Suprapubic skin (tissue), 4 donors: ENCODE measurements at regions not wholly inside any gene's neighbourhood (a gene's known extent, or its start where the extent isn't known, plus 50 kb on each side); places are given as distances from the start of the nearest gene placed in this dataset.

Source experiments
- POLR2A ChIP-seq, 2 donors: fragments of 450-650 bp; IDR thresholded peaks; one replicate each; pipeline ENCODE4 v1.6.1; 2017; ENCODE audit warnings: antibody characterized with exemption in 2 of 2, mild to moderate bottlenecking in 2 of 2, moderate library complexity in 2 of 2
- POLR2AphosphoS5 ChIP-seq, 3 donors: sonication (generic); formaldehyde crosslinking; IDR thresholded peaks; one replicate each; pipeline ENCODE4 v1.6.1; 2017; ENCODE audit warnings: antibody characterized with exemption in 3 of 3
- TF ChIP-seq, protein P1 (sequence below), 2 donors: fragments of 200-600 bp in 1 of 2; fragments of 450-650 bp in 1 of 2; sonication (generic) in 1 of 2; IDR thresholded peaks; one replicate each; pipeline ENCODE4 v1.5.1; 2016 to 2019; ENCODE audit warnings: antibody characterized with exemption in 2 of 2, mild to moderate bottlenecking in 1 of 2, moderate library complexity in 1 of 2

- TF ChIP-seq POLR2A (IDR thresholded peaks at IDR 0.05) (no peak), POLR2AphosphoS5 (IDR thresholded peaks at IDR 0.05) (no peak)
- TF ChIP-seq, protein P1, sequence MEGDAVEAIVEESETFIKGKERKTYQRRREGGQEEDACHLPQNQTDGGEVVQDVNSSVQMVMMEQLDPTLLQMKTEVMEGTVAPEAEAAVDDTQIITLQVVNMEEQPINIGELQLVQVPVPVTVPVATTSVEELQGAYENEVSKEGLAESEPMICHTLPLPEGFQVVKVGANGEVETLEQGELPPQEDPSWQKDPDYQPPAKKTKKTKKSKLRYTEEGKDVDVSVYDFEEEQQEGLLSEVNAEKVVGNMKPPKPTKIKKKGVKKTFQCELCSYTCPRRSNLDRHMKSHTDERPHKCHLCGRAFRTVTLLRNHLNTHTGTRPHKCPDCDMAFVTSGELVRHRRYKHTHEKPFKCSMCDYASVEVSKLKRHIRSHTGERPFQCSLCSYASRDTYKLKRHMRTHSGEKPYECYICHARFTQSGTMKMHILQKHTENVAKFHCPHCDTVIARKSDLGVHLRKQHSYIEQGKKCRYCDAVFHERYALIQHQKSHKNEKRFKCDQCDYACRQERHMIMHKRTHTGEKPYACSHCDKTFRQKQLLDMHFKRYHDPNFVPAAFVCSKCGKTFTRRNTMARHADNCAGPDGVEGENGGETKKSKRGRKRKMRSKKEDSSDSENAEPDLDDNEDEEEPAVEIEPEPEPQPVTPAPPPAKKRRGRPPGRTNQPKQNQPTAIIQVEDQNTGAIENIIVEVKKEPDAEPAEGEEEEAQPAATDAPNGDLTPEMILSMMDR (IDR thresholded peaks at IDR 0.05), result no peak
Observed at GRCh38 chr22:47690586-47690985, 928.1 kb downstream of the TBC1D22A start.
